Neural cell (in vitro differentiated cells): ENCODE measurements at regions not wholly inside any gene's neighbourhood (a gene's known extent, or its start where the extent isn't known, plus 50 kb on each side); places are given as distances from the start of the nearest gene placed in this dataset.

Source experiments
- H2AFZ ChIP-seq: fragments of 200-600, 300-800 bp; sonication (generic), shearing (Covaris generic); 2 replicates; pipeline ENCODE4 v1.6.0; 2014; ENCODE audit warnings: low read depth, mild to moderate bottlenecking, antibody characterized with exemption, low read length, moderate library complexity
- H3F3A ChIP-seq: fragments of 200-600 bp; shearing (Covaris generic); 2 replicates; pipeline ENCODE4 v1.6.1; 2016; ENCODE audit warnings: mild to moderate bottlenecking, moderate library complexity, mixed read lengths, antibody characterized with exemption, low read length; ENCODE audit not compliant: insufficient read depth, poor library complexity, severe bottlenecking
- H3K27ac ChIP-seq: fragments of 200-600, 300-800 bp; sonication (generic), shearing (Covaris generic); 2 replicates; pipeline ENCODE4 v1.5.1; 2014; ENCODE audit warnings: mild to moderate bottlenecking, low read length, moderate library complexity
- H3K27me3 ChIP-seq: fragments of 300-800, 200-600 bp; sonication (generic), shearing (Covaris generic); 2 replicates; pipeline ENCODE4 v1.6.0; 2014; ENCODE audit warnings: mild to moderate bottlenecking, low read depth, low read length, moderate library complexity; ENCODE audit not compliant: insufficient read depth
- H3K36me3 ChIP-seq: fragments of 300-800, 200-600 bp; sonication (generic), shearing (Covaris generic); 2 replicates; pipeline ENCODE4 v1.5.1; 2014; ENCODE audit warnings: mild to moderate bottlenecking, antibody characterized with exemption, low read length, moderate library complexity; ENCODE audit not compliant: insufficient read depth
- H3K4me2 ChIP-seq: fragments of 300-800, 200-600 bp; sonication (generic), shearing (Covaris generic); 2 replicates; pipeline ENCODE4 v1.6.0; 2014; ENCODE audit warnings: mild to moderate bottlenecking, low read length
- H3K4me3 ChIP-seq: fragments of 300-800, 200-600 bp; sonication (generic), shearing (Covaris generic); 2 replicates; pipeline ENCODE4 v1.5.1; 2014; ENCODE audit warnings: mild to moderate bottlenecking, low read length, moderate library complexity
- H3K79me2 ChIP-seq: fragments of 200-600 bp; shearing (Covaris generic); replicated peaks from 2 replicates; pipeline ENCODE4 v1.6.0; 2014; ENCODE audit warnings: mild to moderate bottlenecking, low read length, moderate library complexity; ENCODE audit not compliant: insufficient read depth
- H3K9ac ChIP-seq: fragments of 300-800, 200-600 bp; sonication (generic), shearing (Covaris generic); 2 replicates; pipeline ENCODE4 v1.6.1; 2016; ENCODE audit warnings: mild to moderate bottlenecking, low read length, mixed read lengths
- H3K9me2 ChIP-seq: fragments of 200-600 bp; shearing (Covaris generic); 2 replicates; pipeline ENCODE4 v1.6.1; 2016; ENCODE audit warnings: mild to moderate bottlenecking, low read length, mixed read lengths; ENCODE audit not compliant: insufficient read depth
- H3K9me3 ChIP-seq: fragments of 200-600, 300-800 bp; sonication (generic), shearing (Covaris generic); 2 replicates; pipeline ENCODE4 v1.6.1; 2016; ENCODE audit warnings: mild to moderate bottlenecking, mixed run types, low read length, moderate library complexity, mixed read lengths
- H4K20me1 ChIP-seq: fragments of 200-600 bp; shearing (Covaris generic); 2 replicates; pipeline ENCODE4 v1.6.1; 2016; ENCODE audit warnings: mild to moderate bottlenecking, mixed run types; ENCODE audit not compliant: insufficient read depth
- EP300 ChIP-seq: fragments of 450-650 bp; conservative IDR thresholded peaks from 2 replicates; pipeline ENCODE4 v1.6.1; 2014; ENCODE audit warnings: antibody characterized with exemption, mild to moderate bottlenecking, moderate library complexity; ENCODE audit not compliant: poor library complexity, severe bottlenecking
- EZH2 ChIP-seq: fragments of 200-600, 300-800 bp; shearing (Covaris generic), sonication (generic); IDR thresholded peaks from 2 replicates; pipeline ENCODE4 v1.6.1; 2014; ENCODE audit warnings: antibody characterized with exemption, low read length, borderline replicate concordance, mild to moderate bottlenecking; ENCODE audit not compliant: insufficient read depth, poor library complexity, severe bottlenecking
- MXI1 ChIP-seq: fragments of 450-650 bp; conservative IDR thresholded peaks from 2 replicates; pipeline ENCODE4 v1.6.1; 2014; ENCODE audit warnings: antibody characterized with exemption, mild to moderate bottlenecking; ENCODE audit not compliant: poor library complexity, severe bottlenecking
- POLR2AphosphoS5 ChIP-seq: IDR thresholded peaks from 2 replicates; pipeline ENCODE4 v1.6.1; 2012
- RAD21 ChIP-seq: fragments of 450-650 bp; conservative IDR thresholded peaks from 2 replicates; pipeline ENCODE4 v1.6.1; 2014; ENCODE audit warnings: antibody characterized with exemption, mild to moderate bottlenecking, moderate library complexity
- SMC3 ChIP-seq: fragments of 450-650 bp; conservative IDR thresholded peaks from 2 replicates; pipeline ENCODE4 v1.6.1; 2014; ENCODE audit warnings: antibody characterized with exemption, mild to moderate bottlenecking, moderate library complexity; ENCODE audit not compliant: poor library complexity
- TAF1 ChIP-seq: IDR thresholded peaks from 2 replicates; pipeline ENCODE4 v1.6.1; 2012; ENCODE audit warnings: low read depth
- TF ChIP-seq, protein P1 (sequence below): IDR thresholded peaks from 2 replicates; pipeline ENCODE4 v1.6.1; 2012; ENCODE audit warnings: borderline replicate concordance

DNA sequence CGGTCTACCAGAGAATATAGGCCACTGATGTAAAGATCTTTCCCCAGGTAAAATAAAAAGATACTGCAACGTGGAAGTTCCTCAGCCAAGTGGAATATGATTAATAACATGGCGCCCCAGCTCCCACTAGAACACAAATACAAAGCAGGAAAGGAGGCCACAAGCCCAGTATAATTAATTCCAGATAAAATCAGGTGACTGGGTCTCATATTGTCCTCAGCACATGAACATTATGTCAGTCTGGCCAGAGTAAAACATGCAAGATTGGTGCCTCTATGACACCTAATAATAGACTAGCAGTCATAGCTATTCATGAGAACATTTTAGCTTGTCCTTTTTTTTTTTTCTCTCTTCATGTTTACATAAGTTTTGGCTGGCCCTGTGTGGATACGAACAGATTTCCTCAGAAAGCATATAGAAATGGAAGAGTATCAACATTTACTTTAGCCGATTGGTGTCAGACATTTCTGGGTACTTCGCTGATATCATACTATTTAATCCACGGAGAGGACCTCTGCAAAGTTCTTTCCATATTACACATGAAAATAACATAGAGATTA is 523.8 kb upstream of the SETBP1 start:
- Histone ChIP-seq H3K4me3 (no peak overlapping the region), H3K79me2 (no peaks in the 10 kb centered on the region), H3K36me3 (no peaks in the 10 kb centered on the region), H3K9me3 (no peaks in the 10 kb centered on the region), H3K9me2 (no peaks in the 10 kb centered on the region), H3F3A (no peaks in the 10 kb centered on the region), H4K20me1 (no peaks in the 10 kb centered on the region), H3K9ac (no peak overlapping the region), H2AFZ (no peak overlapping the region), H3K4me2 (no peak overlapping the region), H3K27me3 (no peaks in the 10 kb centered on the region), H3K27ac (no peak overlapping the region)
- no peak for TF ChIP-seq POLR2AphosphoS5
- TF ChIP-seq EP300, result no peak
- no peak for TF ChIP-seq RAD21
- no peak for TF ChIP-seq EZH2
- TF ChIP-seq, protein P1, sequence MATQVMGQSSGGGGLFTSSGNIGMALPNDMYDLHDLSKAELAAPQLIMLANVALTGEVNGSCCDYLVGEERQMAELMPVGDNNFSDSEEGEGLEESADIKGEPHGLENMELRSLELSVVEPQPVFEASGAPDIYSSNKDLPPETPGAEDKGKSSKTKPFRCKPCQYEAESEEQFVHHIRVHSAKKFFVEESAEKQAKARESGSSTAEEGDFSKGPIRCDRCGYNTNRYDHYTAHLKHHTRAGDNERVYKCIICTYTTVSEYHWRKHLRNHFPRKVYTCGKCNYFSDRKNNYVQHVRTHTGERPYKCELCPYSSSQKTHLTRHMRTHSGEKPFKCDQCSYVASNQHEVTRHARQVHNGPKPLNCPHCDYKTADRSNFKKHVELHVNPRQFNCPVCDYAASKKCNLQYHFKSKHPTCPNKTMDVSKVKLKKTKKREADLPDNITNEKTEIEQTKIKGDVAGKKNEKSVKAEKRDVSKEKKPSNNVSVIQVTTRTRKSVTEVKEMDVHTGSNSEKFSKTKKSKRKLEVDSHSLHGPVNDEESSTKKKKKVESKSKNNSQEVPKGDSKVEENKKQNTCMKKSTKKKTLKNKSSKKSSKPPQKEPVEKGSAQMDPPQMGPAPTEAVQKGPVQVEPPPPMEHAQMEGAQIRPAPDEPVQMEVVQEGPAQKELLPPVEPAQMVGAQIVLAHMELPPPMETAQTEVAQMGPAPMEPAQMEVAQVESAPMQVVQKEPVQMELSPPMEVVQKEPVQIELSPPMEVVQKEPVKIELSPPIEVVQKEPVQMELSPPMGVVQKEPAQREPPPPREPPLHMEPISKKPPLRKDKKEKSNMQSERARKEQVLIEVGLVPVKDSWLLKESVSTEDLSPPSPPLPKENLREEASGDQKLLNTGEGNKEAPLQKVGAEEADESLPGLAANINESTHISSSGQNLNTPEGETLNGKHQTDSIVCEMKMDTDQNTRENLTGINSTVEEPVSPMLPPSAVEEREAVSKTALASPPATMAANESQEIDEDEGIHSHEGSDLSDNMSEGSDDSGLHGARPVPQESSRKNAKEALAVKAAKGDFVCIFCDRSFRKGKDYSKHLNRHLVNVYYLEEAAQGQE, result no peak

DNA sequence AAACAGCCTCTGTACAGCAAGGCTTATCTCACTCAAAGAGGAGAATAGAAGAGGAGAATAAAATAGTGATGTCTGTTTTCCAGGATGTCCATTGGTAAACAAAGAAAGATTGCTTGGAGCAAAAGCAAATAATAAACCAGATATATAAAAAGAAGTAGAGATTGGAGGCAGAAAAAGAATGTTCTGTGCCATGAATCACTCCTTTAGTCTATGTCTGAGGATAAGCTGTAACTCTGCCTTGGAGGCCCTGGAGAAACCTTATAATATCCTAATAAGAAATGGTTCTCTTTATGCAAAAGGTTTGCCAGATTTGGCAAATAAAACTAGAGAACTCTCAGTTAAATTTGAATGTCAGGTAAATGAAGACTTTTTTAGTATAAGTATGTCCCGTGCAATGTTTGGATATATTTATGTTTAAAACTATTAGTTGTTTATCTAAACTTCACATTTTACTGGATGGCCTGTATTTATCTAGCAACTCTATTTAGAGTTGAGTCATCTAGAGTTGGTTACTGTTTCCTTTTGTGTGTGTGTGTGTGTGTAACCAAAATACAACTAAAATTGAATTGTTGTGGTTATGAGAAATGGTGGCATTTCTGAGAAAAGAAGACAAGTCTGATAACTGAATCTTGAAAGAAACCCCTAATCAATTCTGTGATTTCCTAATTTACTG is 510.3 kb upstream of the SETBP1 start:
- Histone ChIP-seq H3K9ac (no peak overlapping the region), H3K79me2 (no peaks in the 10 kb centered on the region), H3K4me3 (no peak overlapping the region)

More for the DNA sequence above, 510.3 kb upstream of the SETBP1 start:
- no peaks in the 10 kb centered on the region for H4K20me1 ChIP-seq
- TF ChIP-seq SMC3 (no peak), RAD21 (no peak), EZH2 (no peak), MXI1 (no peak), EP300 (no peak), POLR2AphosphoS5 (no peak), TAF1 (no peak)
- TF ChIP-seq, protein P1, result no peak
- no peaks in the 10 kb centered on the region for H3K36me3 ChIP-seq
- H3F3A ChIP-seq, result peaks cover 3% of the 10 kb centered on the region
- no peaks in the 10 kb centered on the region for H3K9me3 ChIP-seq
- no peak overlapping the region for H2AFZ ChIP-seq
- H3K27ac ChIP-seq, result no peak overlapping the region
- H3K4me2 ChIP-seq, result no peak overlapping the region
- no peaks in the 10 kb centered on the region for H3K9me2 ChIP-seq
- H3K27me3 ChIP-seq, result no peaks in the 10 kb centered on the region
